Activated T-helper 17 cell treated with anti-CD3 and anti-CD28 coated beads, Interleukin-2, amount 50 U/mL, for 72 hours (primary cell): ENCODE measurements at regions not wholly inside any gene's neighbourhood (a gene's known extent, or its start where the extent isn't known, plus 50 kb on each side); places are given as distances from the start of the nearest gene placed in this dataset.

ENCODE experiments used
- ATAC-seq: fragments of 150-1000 bp; cut with Tn5 transposase; replicated peaks from 2 replicates; pipeline ENCODE4 v1.10.0; 2021; ENCODE audit warnings: mild to moderate bottlenecking, moderate library complexity
- H3K27ac Mint-ChIP-seq: one replicate; pipeline ENCODE4 v1.8.0; 2022; ENCODE audit warnings: mixed read lengths
- H3K27me3 Mint-ChIP-seq: one replicate; pipeline ENCODE4 v1.8.0; 2022; ENCODE audit warnings: mixed read lengths
- H3K36me3 Mint-ChIP-seq: one replicate; pipeline ENCODE4 v1.8.0; 2022; ENCODE audit warnings: low read depth, mild to moderate bottlenecking, mixed read lengths
- H3K4me1 Mint-ChIP-seq: one replicate; pipeline ENCODE4 v1.8.0; 2022; ENCODE audit warnings: mixed read lengths
- H3K4me3 Mint-ChIP-seq: one replicate; pipeline ENCODE4 v1.8.0; 2022; ENCODE audit warnings: mild to moderate bottlenecking, mixed read lengths
- H3K9me3 Mint-ChIP-seq: one replicate; pipeline ENCODE4 v1.8.0; 2022; ENCODE audit warnings: mixed read lengths

DNA sequence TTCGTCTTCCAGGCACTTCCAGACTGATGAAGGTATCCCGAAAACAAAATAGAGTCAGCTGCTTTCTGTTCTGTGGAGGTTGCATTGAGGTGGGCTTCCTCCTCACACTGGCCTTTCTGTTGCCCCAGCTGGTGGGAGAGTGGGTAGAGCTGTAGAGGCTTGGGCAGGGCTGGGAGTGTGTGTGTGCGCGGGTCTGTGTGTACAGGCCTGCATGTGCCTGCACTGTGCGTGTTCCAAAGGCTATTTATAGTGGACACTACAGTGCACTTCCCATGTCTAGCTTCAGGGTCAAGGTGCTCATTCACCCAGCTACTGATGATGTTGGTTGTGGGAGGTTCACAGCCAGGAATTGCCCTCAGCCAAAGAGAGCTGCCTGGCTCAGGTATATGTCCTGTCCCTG, 260.1 kb upstream of the HABP2 start:
- Mint-ChIP-seq H3K27ac (no peak overlapping the region), H3K36me3 (no peaks in the 10 kb centered on the region), H3K4me3 (no peak overlapping the region), H3K27me3 (peaks cover 2% of the 10 kb centered on the region), H3K4me1 (no peaks in the 10 kb centered on the region), H3K9me3 (no peaks in the 10 kb centered on the region)
- ATAC-seq = no peak

DNA sequence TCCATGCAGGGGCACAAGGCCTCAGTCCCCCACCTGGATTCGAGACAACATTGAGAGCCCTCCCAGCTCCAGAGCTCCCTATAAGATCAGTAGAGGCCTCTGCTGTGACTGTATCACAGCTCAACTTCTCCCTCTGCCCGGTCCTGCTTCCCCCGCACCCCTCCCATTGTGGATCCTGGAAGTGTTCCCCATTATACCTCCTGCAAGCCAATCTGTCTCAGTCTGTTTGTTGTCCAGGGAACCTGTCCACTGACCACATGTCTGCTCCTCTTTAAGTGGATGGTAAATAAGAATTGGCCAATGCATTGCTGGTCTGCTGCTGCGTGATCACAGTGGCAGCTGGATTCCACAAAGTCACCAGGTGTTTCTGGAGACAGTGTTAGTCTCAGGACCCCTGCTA, 259.7 kb upstream of the HABP2 start:
- peaks cover 3% of the 10 kb centered on the region for H3K27me3 Mint-ChIP-seq
- H3K4me3 Mint-ChIP-seq = no peak overlapping the region
- no peaks in the 10 kb centered on the region for H3K4me1 Mint-ChIP-seq
- no peak for ATAC-seq
- no peaks in the 10 kb centered on the region for H3K36me3 Mint-ChIP-seq
- H3K9me3 Mint-ChIP-seq = no peaks in the 10 kb centered on the region
- H3K27ac Mint-ChIP-seq = no peak overlapping the region

DNA sequence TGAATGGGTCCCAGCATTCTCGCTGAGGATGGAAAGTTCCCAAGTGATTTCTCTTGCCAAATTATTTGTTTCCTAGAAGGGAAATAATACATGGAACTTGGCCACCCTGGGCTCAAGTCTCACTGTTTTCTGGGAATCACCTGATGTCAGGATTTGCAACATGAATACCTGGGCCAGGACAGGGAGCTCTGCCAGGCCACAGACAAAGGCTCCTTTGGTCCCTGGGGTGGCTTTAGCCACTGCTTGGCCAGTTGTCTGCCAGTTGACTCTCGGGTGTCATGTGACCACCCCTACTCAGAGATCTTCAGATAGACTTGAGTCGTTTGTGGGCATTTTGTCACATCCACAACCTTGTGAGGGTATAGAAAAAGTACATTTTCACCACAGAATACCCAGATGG, 258.0 kb upstream of the HABP2 start:
- H3K9me3 Mint-ChIP-seq = no peaks in the 10 kb centered on the region
- H3K36me3 Mint-ChIP-seq = no peaks in the 10 kb centered on the region
- H3K27me3 Mint-ChIP-seq = peaks cover 9% of the 10 kb centered on the region
- no peak for ATAC-seq
- no peak overlapping the region for H3K27ac Mint-ChIP-seq
- no peaks in the 10 kb centered on the region for H3K4me1 Mint-ChIP-seq
- no peak overlapping the region for H3K4me3 Mint-ChIP-seq

DNA sequence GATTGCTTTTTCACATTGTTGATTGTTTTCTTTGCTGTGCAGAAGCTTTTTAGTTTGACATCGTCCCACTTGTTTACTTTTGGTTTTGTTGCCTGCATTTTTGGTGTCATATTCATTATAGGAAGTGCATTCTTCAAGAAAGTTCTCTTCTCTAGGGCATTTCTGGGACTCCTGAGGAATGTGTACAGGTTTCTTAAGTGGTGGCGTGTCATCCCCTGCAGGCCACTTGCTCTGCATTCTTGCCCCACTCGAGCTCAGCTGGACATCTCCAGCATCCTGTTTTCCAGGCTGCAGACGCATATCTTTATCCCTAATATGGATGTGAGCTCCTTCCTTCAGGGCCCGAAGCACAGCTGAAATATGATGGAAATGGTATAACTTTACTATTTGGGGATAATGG, 255.6 kb upstream of the HABP2 start:
- no peak overlapping the region for H3K4me3 Mint-ChIP-seq
- no peaks in the 10 kb centered on the region for H3K9me3 Mint-ChIP-seq
- peaks cover 9% of the 10 kb centered on the region for H3K27me3 Mint-ChIP-seq
- no peak for ATAC-seq
- H3K4me1 Mint-ChIP-seq = no peaks in the 10 kb centered on the region
- H3K36me3 Mint-ChIP-seq = no peaks in the 10 kb centered on the region
- H3K27ac Mint-ChIP-seq = no peak overlapping the region

DNA sequence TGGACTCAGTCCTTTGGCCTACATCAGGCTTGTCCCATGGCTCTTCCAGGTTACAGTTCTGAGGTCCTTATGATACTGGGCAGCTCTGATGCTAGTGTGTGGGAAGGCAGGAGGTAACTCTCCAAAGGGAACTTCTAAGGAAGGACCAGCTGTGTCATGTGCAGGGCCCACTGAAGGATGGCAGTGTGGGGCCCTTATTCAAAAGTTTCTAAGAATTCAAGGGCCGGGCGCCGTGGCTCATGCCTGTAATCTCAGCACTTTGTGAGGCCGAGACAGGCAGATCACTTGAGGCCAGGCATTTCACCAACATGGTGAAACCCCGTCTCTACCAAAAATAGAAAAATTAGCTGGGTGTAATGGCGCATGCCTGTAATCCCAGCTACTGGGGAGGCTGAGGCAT, 254.2 kb upstream of the HABP2 start:
- Mint-ChIP-seq H3K4me1 (no peaks in the 10 kb centered on the region), H3K27me3 (peaks cover 9% of the 10 kb centered on the region), H3K36me3 (no peaks in the 10 kb centered on the region), H3K27ac (no peak overlapping the region), H3K9me3 (no peaks in the 10 kb centered on the region), H3K4me3 (no peak overlapping the region)
- ATAC-seq = no peak

DNA sequence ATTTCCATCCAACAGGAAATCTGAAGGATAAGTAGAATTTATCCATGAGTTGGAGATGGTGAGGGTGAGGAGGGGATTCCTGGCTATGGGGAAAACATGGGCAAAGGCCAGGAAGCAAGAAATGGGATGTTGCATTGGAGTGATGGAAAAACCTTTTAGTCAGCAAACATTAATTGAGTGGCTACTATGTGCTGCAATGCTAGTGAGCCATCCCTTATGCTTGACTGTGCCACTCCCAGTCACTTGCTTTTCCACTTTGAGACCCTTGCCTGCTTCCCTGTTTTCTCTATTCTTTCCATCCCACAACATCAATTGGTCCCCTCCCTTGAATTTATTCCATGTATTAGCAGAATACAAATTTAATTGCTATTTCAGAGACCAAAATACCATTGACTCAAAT, 252.7 kb upstream of the HABP2 start:
- Mint-ChIP-seq H3K36me3 (no peaks in the 10 kb centered on the region), H3K4me3 (no peak overlapping the region), H3K27ac (no peak overlapping the region), H3K9me3 (no peaks in the 10 kb centered on the region), H3K27me3 (peaks cover 9% of the 10 kb centered on the region), H3K4me1 (no peaks in the 10 kb centered on the region)
- no peak for ATAC-seq

DNA sequence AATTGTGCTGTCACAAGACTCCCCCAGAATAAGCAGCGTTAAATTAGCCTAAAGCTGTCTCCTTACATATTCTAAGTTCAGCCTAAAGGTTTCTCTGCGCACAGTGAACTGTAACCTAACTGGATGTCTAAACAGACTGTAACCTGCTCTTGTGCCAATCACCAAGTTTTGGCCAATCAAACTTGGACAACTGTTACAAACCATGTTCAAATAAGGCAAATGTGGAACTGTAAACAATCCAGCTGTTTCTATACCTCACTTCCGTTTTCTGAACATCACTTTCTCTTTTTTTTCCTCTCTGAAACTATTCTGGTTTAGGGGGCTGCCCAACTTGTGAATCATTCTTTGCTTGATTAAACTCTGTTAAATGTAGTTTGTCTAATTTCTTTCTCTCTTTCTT, 252.2 kb upstream of the HABP2 start:
- no peak overlapping the region for H3K4me3 Mint-ChIP-seq
- no peak for ATAC-seq
- no peaks in the 10 kb centered on the region for H3K9me3 Mint-ChIP-seq
- no peaks in the 10 kb centered on the region for H3K36me3 Mint-ChIP-seq
- peaks cover 9% of the 10 kb centered on the region for H3K27me3 Mint-ChIP-seq
- no peak overlapping the region for H3K27ac Mint-ChIP-seq
- H3K4me1 Mint-ChIP-seq = no peaks in the 10 kb centered on the region

DNA sequence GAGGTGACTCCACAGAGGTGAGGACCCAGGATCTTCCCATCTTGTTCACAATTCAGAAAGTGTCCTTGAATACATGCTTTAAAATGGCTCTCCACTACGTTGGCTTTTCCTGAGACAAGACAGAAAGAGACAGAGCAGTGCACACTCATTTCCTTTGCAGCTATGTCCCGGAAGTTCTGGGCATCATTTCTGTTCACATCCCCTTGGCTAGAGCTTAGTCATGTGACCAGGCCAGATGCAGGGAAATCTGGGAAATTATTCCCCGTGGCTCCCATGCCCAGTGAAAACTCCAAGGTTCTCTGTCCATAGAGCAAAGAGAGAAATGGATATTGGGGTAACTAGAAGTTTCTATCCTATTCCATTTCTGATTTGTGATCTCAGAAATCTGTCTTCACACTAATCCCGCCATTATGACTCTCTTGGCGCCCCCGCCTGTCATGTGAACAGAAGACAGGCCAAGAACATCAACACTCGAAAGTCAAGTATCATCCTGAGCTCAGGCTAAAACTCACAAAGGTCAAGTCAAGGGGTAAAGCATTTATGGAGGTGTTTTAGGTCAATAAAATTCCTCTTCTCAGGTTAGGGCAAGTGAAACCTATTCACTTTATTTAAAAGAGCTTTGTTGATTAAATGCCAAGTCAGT, 251.4 kb upstream of the HABP2 start:
- no peak overlapping the region for H3K27ac Mint-ChIP-seq
- H3K4me1 Mint-ChIP-seq = no peaks in the 10 kb centered on the region
- no peak overlapping the region for H3K4me3 Mint-ChIP-seq
- H3K27me3 Mint-ChIP-seq = peaks cover 11% of the 10 kb centered on the region
- H3K36me3 Mint-ChIP-seq = no peaks in the 10 kb centered on the region
- ATAC-seq = no peak
- no peaks in the 10 kb centered on the region for H3K9me3 Mint-ChIP-seq

DNA sequence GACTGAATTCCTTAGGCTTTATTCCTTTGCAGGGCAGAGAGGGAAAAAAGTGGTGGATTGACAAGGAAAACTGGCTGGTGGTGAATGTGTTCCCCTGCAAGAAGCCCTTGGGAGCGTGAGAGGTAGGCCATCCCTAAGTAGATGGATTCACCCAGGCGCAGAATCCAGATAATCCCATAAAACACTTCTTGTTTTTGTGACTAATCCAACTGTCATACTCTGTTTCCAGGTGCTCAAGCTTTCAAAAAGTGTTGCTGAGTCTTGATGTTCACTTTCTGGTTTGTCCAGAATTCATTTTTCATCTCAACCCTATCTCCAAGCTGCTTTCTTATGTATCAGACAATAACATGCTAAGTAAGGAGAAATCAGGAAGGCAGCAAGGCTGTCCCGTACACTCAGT, 250.8 kb upstream of the HABP2 start:
- H3K4me3 Mint-ChIP-seq = no peak overlapping the region
- H3K4me1 Mint-ChIP-seq = no peaks in the 10 kb centered on the region
- ATAC-seq = no peak
- H3K27me3 Mint-ChIP-seq = peaks cover 11% of the 10 kb centered on the region
- H3K36me3 Mint-ChIP-seq = no peaks in the 10 kb centered on the region
- no peak overlapping the region for H3K27ac Mint-ChIP-seq
- H3K9me3 Mint-ChIP-seq = no peaks in the 10 kb centered on the region

DNA sequence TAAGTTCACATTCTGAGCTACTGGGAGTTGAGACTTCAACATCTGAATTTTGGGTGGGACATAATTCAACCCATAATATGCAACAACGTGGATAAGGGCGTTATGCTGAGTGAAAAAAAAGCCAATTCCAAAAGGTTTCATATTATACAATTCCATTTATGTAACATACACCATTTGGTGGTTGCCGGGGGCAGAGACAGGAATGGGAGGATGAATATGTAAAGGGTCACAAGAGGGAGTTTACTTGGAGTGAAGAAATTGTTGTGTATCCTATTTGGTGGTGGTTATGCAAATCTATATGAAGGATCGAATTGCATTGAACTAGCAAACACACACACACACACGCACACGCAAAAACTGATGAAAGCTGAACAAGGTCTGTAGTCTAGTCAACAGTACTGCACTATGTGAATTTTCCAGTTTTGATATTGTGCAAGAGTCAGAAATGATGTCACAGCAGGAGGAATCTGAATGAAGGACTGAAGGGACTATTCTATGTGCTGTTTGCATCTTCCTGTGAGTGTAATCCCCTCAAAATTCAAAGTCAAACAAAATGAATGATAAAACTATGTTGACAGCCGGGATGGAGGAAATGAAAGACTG, 249.2 kb upstream of the HABP2 start:
- ATAC-seq = no peak
- Mint-ChIP-seq H3K36me3 (no peaks in the 10 kb centered on the region), H3K4me1 (no peaks in the 10 kb centered on the region), H3K9me3 (no peaks in the 10 kb centered on the region), H3K27ac (no peak overlapping the region), H3K27me3 (peaks cover 8% of the 10 kb centered on the region), H3K4me3 (no peak overlapping the region)

DNA sequence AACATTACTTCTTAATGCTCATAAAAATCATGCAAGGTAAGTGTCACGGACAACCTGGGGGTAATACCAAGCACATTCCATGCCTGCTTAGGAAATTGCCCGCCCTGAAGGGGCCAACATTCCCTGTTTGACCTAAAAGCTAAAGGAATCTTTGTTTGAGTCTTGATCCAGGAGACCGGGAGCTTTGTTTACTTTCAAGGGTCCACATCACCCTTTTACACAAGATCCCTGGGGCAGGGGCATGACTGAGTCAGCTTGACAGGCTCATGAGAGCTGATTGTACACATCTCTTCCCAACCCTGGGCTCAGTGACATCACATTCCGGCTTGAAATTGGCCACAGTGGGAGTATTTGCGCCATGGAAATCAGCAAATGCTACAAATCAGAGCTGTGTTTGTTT, 248.1 kb upstream of the HABP2 start:
- Mint-ChIP-seq H3K27me3 (peaks cover 3% of the 10 kb centered on the region), H3K36me3 (no peaks in the 10 kb centered on the region), H3K4me1 (no peaks in the 10 kb centered on the region), H3K9me3 (no peaks in the 10 kb centered on the region), H3K27ac (no peak overlapping the region), H3K4me3 (no peak overlapping the region)
- no peak for ATAC-seq

DNA sequence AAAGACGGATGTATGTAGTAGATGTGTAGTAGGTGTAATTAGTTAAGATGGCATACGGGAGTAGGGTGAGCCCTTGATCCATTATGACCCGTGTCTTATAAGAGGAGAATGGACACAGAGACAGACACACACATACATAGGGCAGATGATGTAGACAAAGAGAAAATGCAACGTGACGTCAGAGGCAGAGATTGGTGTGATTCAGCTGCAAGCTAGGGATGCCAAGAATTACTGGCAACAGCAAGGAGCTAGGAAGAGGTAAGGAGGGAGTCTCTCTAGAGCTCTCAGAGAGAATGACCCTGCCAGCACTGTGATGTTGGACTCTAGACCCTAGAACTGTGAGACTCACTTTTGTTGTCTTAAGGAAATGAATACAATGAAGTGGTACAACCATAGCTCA, 247.0 kb upstream of the HABP2 start:
- Mint-ChIP-seq H3K27ac (no peak overlapping the region), H3K4me3 (no peak overlapping the region), H3K9me3 (no peaks in the 10 kb centered on the region), H3K36me3 (no peaks in the 10 kb centered on the region), H3K27me3 (peaks cover 7% of the 10 kb centered on the region), H3K4me1 (no peaks in the 10 kb centered on the region)
- no peak for ATAC-seq

DNA sequence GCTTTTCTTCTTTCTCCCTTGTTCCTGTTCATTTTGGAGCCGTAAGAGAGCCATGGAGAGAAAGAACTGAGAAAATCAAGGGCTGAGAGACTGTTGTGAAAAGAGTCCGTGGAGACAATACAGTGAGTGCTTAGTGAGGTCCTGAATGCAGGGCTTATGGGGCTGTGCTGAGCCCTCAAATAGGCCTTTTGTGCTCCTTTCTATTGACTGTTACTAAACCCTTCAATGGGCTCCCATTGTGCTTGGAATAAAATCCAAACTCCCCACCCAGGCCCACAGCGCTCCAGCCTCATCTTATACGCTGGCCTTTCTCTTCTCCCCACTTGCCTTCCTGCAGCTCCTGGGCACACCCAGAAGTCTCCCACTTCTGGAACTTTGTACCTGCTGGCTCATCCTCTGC, 243.1 kb upstream of the HABP2 start:
- Mint-ChIP-seq H3K36me3 (no peaks in the 10 kb centered on the region), H3K27ac (no peak overlapping the region), H3K4me3 (no peak overlapping the region), H3K4me1 (no peaks in the 10 kb centered on the region), H3K9me3 (peaks cover 6% of the 10 kb centered on the region), H3K27me3 (peaks cover 19% of the 10 kb centered on the region)
- ATAC-seq = no peak

DNA sequence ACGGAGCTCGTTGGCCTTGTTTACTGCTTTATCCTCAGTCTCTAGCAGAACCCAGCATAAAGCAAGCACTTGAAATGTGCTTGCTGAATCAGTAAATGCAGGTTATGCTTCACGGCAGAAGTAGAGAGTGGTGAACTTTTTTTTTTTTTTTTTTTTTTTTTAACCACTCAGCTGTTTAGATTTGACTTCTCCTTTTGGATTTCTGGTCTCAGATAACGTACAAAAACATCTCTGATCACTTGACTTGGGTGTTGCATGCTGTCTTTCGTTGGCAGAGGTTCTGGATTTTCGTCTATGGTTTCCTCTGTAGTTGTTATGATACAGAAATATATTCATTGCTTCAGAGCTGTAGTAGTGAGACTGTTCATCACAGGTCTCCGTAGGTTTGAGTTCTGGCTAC, 242.5 kb upstream of the HABP2 start:
- no peak overlapping the region for H3K27ac Mint-ChIP-seq
- H3K36me3 Mint-ChIP-seq = no peaks in the 10 kb centered on the region
- ATAC-seq = no peak

DNA sequence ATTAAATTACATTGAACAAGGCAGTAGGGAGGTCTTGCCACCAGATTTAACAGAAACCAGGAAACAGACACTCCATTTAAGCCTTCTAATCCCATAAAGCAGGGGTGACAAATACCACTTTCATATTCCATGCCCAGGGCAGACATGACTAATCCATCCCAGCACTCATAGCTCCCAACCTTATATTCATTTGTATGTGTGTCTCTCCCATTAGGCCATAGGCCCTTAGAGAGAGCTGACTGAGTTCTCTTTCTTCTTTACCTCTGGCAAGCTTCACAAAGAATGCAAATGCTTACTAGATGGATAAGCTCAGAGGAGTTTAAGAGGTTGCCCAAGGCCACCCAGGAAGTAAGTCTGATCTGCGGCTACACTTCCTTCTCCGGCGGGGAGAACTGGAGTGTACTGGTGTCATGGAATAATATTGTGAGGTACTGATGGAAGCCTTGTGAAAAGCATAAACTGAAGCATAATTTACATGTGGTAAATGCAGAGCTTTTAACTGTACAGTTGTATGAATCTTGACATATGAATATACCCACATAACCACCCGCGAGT, 239.7 kb upstream of the HABP2 start:
- H3K4me1 Mint-ChIP-seq = no peaks in the 10 kb centered on the region
- no peak overlapping the region for H3K27ac Mint-ChIP-seq
- peaks cover 6% of the 10 kb centered on the region for H3K9me3 Mint-ChIP-seq
- no peak overlapping the region for H3K4me3 Mint-ChIP-seq
- no peak for ATAC-seq
- no peaks in the 10 kb centered on the region for H3K36me3 Mint-ChIP-seq
- H3K27me3 Mint-ChIP-seq = peaks cover 22% of the 10 kb centered on the region

More for the DNA sequence above, 242.5 kb upstream of the HABP2 start:
- no peak overlapping the region for H3K4me3 Mint-ChIP-seq
- H3K27me3 Mint-ChIP-seq = peaks cover 22% of the 10 kb centered on the region
- peaks cover 6% of the 10 kb centered on the region for H3K9me3 Mint-ChIP-seq
- H3K4me1 Mint-ChIP-seq = no peaks in the 10 kb centered on the region
